ENCODE measurements at regions not wholly inside any gene's neighbourhood (a gene's known extent, or its start where the extent isn't known, plus 50 kb on each side); places are given as distances from the start of the nearest gene placed in this dataset.
"Not testable (repeated sequence)": the region's sequence is repeated elsewhere in the genome, so short reads cannot be mapped to it uniquely, and the experiment has no call there.

DNA sequence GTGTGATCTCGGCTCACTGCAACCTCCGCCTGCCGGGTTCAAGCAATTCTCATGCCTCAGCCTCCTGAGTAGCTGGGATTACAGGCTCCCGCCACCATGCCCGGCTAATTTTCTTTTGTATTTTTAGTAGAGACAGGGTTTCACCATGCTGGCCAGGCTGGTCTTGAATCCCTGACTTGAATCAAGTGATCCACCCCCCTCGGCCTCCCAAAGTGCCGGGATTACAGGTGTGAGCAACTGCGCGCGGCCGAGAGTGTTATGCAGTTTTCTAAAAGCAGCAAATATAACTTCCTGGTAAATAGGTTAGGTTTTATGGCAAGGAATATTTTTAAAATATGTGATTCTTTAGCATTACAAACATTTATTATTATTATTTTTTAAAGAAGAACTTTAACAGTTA, 592.8 kb upstream of the PRR20A start:
- H3K4me1 ChIP-seq (ENCODE audit: control insufficient read depth, insufficient read depth, low read length); H3K27me3 ChIP-seq (ENCODE audit: control insufficient read depth, insufficient read depth, low read length); H3K27ac ChIP-seq (ENCODE audit: low read depth, low read length); H3K9ac ChIP-seq (ENCODE audit: low read depth, low read length); H3K4me3 ChIP-seq (ENCODE audit: low read depth, low read length); H3K36me3 ChIP-seq (ENCODE audit: control insufficient read depth, insufficient read depth, low read length); H3K9me3 ChIP-seq (ENCODE audit: control insufficient read depth, insufficient read depth, low read length): not testable (repeated sequence)

DNA sequence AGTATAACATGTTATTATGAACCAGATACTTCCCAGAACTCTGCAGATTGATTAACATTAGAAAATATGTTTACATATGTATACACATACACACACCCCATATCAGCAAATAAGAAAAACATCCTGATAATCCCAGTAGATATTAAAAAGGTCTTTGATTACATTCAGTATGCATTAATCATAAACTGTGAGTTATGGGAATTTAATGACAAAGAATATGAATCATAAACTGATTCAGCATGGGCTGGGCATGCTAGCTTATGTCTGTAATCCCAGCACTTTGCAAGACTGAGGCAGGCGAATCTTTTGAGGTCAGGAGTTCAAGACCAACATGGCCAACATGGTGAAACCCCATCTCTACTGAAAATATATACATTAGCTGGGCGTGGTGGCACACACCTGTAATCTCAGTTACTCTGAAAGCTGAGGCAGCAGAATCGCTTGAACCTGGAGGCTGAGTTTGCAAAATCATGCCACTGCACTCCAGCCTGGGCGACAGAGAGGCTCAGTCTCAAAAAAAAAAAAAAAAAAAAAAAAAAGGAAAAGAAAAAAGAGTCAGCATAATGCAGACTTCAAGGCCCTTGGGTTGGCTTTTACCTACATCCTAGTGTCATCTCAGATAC, 581.9 kb upstream of the PRR20A start:
- Histone ChIP-seq H3K27me3 (ENCODE audit: control insufficient read depth, insufficient read depth, low read length) (no peaks in the 10 kb centered on the region), H3K9me3 (ENCODE audit: control insufficient read depth, insufficient read depth, low read length) (no peaks in the 10 kb centered on the region), H3K4me3 (ENCODE audit: low read depth, low read length) (no peak overlapping the region), H3K27ac (ENCODE audit: low read depth, low read length) (no peak overlapping the region), H3K4me1 (ENCODE audit: control insufficient read depth, insufficient read depth, low read length) (no peaks in the 10 kb centered on the region), H3K9ac (ENCODE audit: low read depth, low read length) (no peak overlapping the region), H3K36me3 (ENCODE audit: control insufficient read depth, insufficient read depth, low read length) (no peaks in the 10 kb centered on the region)

DNA sequence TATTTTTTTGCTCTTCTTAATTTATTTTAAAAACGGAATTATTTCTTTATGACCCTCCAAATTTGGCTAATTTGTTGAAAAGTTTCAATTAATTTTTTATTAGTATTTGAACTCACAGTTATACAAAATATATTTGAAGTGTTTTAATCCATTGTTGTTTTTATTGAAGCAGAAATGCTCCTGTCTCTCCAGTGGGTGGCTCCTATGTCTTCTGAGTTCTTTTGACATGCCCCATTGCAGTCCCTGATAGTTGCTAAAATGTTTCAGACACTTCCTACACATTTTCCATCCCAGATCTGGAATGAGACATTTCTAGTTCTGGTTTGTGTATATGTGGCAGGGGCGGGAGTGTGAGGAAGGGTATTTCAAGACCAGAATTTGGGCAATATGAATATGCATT, 579.4 kb upstream of the PRR20A start:
- H3K4me3 ChIP-seq (ENCODE audit: low read depth, low read length), result no peak overlapping the region
- H3K36me3 ChIP-seq (ENCODE audit: control insufficient read depth, insufficient read depth, low read length), result no peaks in the 10 kb centered on the region
- no peak overlapping the region for H3K27ac ChIP-seq (ENCODE audit: low read depth, low read length)
- H3K9ac ChIP-seq (ENCODE audit: low read depth, low read length), result no peak overlapping the region
- no peaks in the 10 kb centered on the region for H3K27me3 ChIP-seq (ENCODE audit: control insufficient read depth, insufficient read depth, low read length)
- no peaks in the 10 kb centered on the region for H3K4me1 ChIP-seq (ENCODE audit: control insufficient read depth, insufficient read depth, low read length)
- H3K9me3 ChIP-seq (ENCODE audit: control insufficient read depth, insufficient read depth, low read length), result no peaks in the 10 kb centered on the region

DNA sequence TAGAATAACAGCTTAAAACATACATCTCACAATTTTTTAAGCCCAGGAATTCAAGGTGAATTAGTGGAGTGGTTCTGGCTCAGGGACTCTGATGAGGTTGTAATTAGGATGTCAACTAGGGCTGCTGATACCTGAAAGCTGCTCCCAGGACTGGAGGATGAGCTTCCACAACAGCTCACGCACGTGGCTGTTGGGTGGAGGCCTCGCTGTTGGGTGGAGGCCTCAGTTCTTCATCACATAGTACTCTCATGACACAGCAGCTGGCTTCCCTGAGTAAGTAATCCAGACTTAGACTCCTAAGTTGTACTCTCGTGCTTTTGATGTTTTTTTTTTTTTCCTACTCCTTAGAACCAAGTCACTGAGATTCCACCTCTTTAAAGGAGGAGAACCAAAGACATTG, 577.1 kb upstream of the PRR20A start:
- Histone ChIP-seq H3K9ac (ENCODE audit: low read depth, low read length) (no peak overlapping the region), H3K4me1 (ENCODE audit: control insufficient read depth, insufficient read depth, low read length) (no peaks in the 10 kb centered on the region), H3K9me3 (ENCODE audit: control insufficient read depth, insufficient read depth, low read length) (no peaks in the 10 kb centered on the region), H3K36me3 (ENCODE audit: control insufficient read depth, insufficient read depth, low read length) (no peaks in the 10 kb centered on the region), H3K27me3 (ENCODE audit: control insufficient read depth, insufficient read depth, low read length) (no peaks in the 10 kb centered on the region), H3K27ac (ENCODE audit: low read depth, low read length) (no peak overlapping the region), H3K4me3 (ENCODE audit: low read depth, low read length) (no peak overlapping the region)

DNA sequence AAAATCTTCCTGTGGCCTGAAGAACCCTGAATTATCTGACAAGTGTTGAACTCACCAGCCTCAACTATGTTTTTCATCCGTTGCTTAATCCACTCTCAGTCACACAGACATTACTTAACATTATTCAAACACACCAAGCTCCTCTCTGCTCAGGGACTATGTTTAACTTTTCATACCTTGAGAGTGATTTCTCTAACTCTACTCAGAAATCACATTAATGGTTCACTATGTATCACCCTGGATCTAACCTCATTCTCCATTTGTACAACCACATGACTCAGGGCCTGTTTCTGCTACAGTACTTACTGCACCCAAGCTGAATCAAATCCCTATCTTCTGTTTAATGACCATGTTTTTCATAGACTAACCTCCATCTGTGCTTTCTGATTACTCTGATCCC, 553.7 kb upstream of the PRR20A start:
- Histone ChIP-seq H3K9ac (ENCODE audit: low read depth, low read length) (no peak overlapping the region), H3K27ac (ENCODE audit: low read depth, low read length) (no peak overlapping the region), H3K4me3 (ENCODE audit: low read depth, low read length) (no peak overlapping the region), H3K27me3 (ENCODE audit: control insufficient read depth, insufficient read depth, low read length) (no peaks in the 10 kb centered on the region), H3K9me3 (ENCODE audit: control insufficient read depth, insufficient read depth, low read length) (no peaks in the 10 kb centered on the region), H3K36me3 (ENCODE audit: control insufficient read depth, insufficient read depth, low read length) (no peaks in the 10 kb centered on the region), H3K4me1 (ENCODE audit: control insufficient read depth, insufficient read depth, low read length) (no peaks in the 10 kb centered on the region)

DNA sequence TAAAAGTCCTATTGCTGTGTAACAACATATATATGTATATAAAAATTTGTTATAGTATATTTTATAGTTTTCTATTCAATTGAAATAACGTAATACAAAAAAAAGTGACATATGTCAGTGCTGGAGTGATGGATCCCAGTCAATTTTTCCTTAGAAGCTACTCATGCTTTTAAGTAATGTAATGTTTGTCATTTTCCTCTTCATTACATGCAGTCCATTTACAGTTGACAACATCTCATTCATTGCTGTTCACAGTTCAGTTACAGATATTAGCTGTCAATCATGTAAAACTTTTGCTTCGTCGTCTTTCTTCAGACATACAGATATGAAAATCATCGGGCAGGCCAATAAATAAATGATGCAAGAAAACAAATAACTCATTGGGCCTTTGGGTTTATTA, 525.1 kb upstream of the PRR20A start:
- Histone ChIP-seq H3K4me1 (ENCODE audit: control insufficient read depth, insufficient read depth, low read length) (0 out of 2 replicates have a peak, but pooled peaks cover 3% of the 10 kb centered on the region), H3K4me3 (ENCODE audit: low read depth, low read length) (no peak overlapping the region), H3K36me3 (ENCODE audit: control insufficient read depth, insufficient read depth, low read length) (no peaks in the 10 kb centered on the region), H3K27ac (ENCODE audit: low read depth, low read length) (no peak overlapping the region), H3K27me3 (ENCODE audit: control insufficient read depth, insufficient read depth, low read length) (no peaks in the 10 kb centered on the region), H3K9me3 (ENCODE audit: control insufficient read depth, insufficient read depth, low read length) (no peaks in the 10 kb centered on the region), H3K9ac (ENCODE audit: low read depth, low read length) (no peak overlapping the region)

DNA sequence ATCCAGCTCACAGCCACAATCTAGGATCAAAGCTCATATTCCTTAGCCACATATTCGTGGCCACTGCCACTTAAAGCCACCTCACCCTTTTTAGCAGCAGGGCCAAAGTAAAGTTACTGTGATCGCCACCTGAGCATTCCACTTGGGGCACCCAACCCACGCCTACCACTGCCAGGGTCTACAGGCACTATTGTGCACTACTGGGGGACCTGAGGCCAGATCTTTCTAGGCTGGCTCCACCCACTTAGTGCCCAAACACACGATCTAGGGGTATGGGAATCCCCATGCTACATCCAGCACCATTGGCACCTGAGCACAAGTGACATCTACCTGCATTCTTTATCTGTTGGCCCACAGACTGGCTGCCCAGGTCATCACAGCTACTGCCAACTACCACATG, 517.9 kb upstream of the PRR20A start:
- H3K9ac ChIP-seq (ENCODE audit: low read depth, low read length), result no peak overlapping the region
- H3K4me1 ChIP-seq (ENCODE audit: control insufficient read depth, insufficient read depth, low read length), result 0 out of 2 replicates have a peak, but pooled peaks cover 3% of the 10 kb centered on the region
- 0 out of 2 replicates have a peak, but pooled peaks cover under 1% of the 10 kb centered on the region for H3K9me3 ChIP-seq (ENCODE audit: control insufficient read depth, insufficient read depth, low read length)
- no peaks in the 10 kb centered on the region for H3K36me3 ChIP-seq (ENCODE audit: control insufficient read depth, insufficient read depth, low read length)
- H3K27me3 ChIP-seq (ENCODE audit: control insufficient read depth, insufficient read depth, low read length), result no peaks in the 10 kb centered on the region
- no peak overlapping the region for H3K27ac ChIP-seq (ENCODE audit: low read depth, low read length)
- H3K4me3 ChIP-seq (ENCODE audit: low read depth, low read length), result no peak overlapping the region

DNA sequence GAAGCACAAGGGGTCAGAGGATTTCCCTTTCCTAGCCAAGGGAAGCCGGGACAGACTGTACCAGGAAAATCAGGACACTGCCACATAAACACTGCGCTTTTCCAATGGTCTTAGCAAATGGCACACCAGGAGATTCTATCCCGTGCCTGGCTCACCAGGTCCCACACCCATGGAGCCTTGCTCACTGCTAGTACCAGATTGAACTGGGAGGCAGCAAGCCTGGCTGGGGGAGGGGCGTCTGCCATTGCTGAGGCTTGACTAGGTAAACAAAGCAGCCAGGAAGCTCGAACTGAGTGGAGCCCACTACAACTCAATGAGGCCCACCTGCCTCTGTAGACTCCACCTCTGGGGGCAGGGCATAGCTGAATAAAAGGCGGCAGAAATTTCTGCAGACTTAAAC, 511.8 kb upstream of the PRR20A start:
- H3K9me3 ChIP-seq (ENCODE audit: control insufficient read depth, insufficient read depth, low read length), result peaks cover 15% of the 10 kb centered on the region
- not testable (repeated sequence) for H3K9ac ChIP-seq (ENCODE audit: low read depth, low read length); H3K27ac ChIP-seq (ENCODE audit: low read depth, low read length); H3K4me1 ChIP-seq (ENCODE audit: control insufficient read depth, insufficient read depth, low read length); H3K27me3 ChIP-seq (ENCODE audit: control insufficient read depth, insufficient read depth, low read length); H3K36me3 ChIP-seq (ENCODE audit: control insufficient read depth, insufficient read depth, low read length); H3K4me3 ChIP-seq (ENCODE audit: low read depth, low read length)

DNA sequence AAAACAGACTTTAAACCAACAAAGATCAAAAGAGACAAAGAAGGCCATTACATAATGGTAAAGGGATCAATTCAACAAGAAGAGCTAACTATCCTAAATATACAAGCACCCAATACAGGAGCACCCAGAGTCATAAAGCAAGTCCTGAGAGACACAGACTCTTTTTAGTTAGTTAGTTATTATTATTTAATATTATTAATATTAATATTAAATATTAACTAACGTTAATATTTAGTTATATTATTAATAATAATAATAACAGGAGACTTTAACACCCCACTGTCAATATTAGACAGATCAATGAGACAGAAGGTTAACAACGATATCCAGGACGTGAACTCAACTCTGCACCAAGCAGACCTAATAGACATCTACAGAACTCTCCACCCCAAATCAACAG, 509.7 kb upstream of the PRR20A start:
- peaks cover 15% of the 10 kb centered on the region for H3K9me3 ChIP-seq (ENCODE audit: control insufficient read depth, insufficient read depth, low read length)
- not testable (repeated sequence) for H3K9ac ChIP-seq (ENCODE audit: low read depth, low read length); H3K4me1 ChIP-seq (ENCODE audit: control insufficient read depth, insufficient read depth, low read length); H3K27ac ChIP-seq (ENCODE audit: low read depth, low read length); H3K27me3 ChIP-seq (ENCODE audit: control insufficient read depth, insufficient read depth, low read length); H3K4me3 ChIP-seq (ENCODE audit: low read depth, low read length); H3K36me3 ChIP-seq (ENCODE audit: control insufficient read depth, insufficient read depth, low read length)

DNA sequence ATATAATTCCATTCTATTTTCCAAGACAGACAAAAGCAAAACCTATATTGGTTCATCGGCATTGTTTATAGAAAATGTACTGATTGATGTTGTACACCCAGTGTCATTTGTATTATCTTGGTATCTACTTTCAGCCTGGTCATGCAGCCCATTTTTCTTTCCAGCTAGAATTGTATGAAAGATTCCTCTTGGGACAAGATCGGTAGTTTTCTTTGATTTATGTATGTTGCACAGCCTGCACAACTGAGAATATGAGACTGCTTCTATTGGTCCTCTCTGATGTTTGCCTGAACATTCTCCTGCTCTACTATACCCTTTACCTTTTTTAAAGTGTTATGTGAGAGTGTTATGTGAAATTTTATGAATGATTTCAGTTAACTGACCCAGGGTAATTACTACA, 487.7 kb upstream of the PRR20A start:
- Histone ChIP-seq H3K4me1 (ENCODE audit: control insufficient read depth, insufficient read depth, low read length) (no peaks in the 10 kb centered on the region), H3K27ac (ENCODE audit: low read depth, low read length) (no peak overlapping the region), H3K9me3 (ENCODE audit: control insufficient read depth, insufficient read depth, low read length) (peaks cover 7% of the 10 kb centered on the region; the same call in 1 of the 2 replicates), H3K36me3 (ENCODE audit: control insufficient read depth, insufficient read depth, low read length) (no peaks in the 10 kb centered on the region), H3K9ac (ENCODE audit: low read depth, low read length) (no peak overlapping the region), H3K4me3 (ENCODE audit: low read depth, low read length) (no peak overlapping the region), H3K27me3 (ENCODE audit: control insufficient read depth, insufficient read depth, low read length) (no peaks in the 10 kb centered on the region)

DNA sequence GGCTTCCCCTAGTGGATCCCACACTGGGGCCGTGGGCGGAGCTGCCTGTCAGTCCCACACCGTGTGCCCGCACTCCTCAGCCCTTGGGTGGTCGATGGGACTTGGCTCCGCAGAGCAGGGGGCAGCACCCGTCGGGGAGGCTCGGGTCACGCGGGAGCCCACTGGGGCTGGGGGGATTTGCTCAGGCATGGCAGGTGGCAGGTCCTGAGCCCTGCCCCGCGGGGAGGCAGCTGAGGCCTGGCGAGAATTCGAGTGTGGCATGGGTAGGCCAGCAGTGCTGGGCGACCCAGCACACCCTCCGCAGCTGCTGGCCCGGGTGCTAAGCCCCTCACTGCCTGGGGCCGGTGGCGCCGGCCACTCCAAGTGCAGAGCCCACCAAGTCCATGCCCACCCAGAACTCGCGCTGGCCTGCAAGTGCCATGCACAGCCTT, 481.7 kb upstream of the PRR20A start:
- H3K9ac ChIP-seq (ENCODE audit: low read depth, low read length), result no peak overlapping the region
- H3K9me3 ChIP-seq (ENCODE audit: control insufficient read depth, insufficient read depth, low read length), result peaks cover 16% of the 10 kb centered on the region
- H3K27ac ChIP-seq (ENCODE audit: low read depth, low read length), result no peak overlapping the region
- no peaks in the 10 kb centered on the region for H3K4me1 ChIP-seq (ENCODE audit: control insufficient read depth, insufficient read depth, low read length)
- H3K27me3 ChIP-seq (ENCODE audit: control insufficient read depth, insufficient read depth, low read length), result no peaks in the 10 kb centered on the region
- H3K4me3 ChIP-seq (ENCODE audit: low read depth, low read length), result no peak overlapping the region
- H3K36me3 ChIP-seq (ENCODE audit: control insufficient read depth, insufficient read depth, low read length), result no peaks in the 10 kb centered on the region

DNA sequence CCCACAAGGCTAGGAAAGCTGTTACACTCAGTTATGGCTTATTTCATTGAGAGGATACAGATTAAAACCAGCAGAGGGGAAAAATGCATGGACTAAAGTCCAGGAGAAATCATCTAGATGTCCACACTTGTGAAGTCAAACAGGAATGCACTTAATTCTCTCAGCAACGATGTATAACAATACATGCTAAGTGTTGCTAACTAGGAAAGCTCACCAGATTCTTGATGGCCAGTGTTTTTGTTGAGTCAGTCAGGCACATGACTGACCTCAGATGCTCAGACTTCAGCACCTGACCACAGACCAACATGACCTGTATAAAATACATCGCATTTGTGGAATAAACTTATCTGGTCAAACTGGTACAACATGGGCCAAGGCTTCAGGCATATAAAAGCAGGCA, 470.2 kb upstream of the PRR20A start:
- no peaks in the 10 kb centered on the region for H3K36me3 ChIP-seq (ENCODE audit: control insufficient read depth, insufficient read depth, low read length)
- no peaks in the 10 kb centered on the region for H3K27me3 ChIP-seq (ENCODE audit: control insufficient read depth, insufficient read depth, low read length)
- H3K4me3 ChIP-seq (ENCODE audit: low read depth, low read length), result no peak overlapping the region
- peaks cover 10% of the 10 kb centered on the region; the same call in 1 of the 2 replicates for H3K4me1 ChIP-seq (ENCODE audit: control insufficient read depth, insufficient read depth, low read length)
- no peaks in the 10 kb centered on the region for H3K9me3 ChIP-seq (ENCODE audit: control insufficient read depth, insufficient read depth, low read length)
- H3K9ac ChIP-seq (ENCODE audit: low read depth, low read length), result no peak overlapping the region
- no peak overlapping the region for H3K27ac ChIP-seq (ENCODE audit: low read depth, low read length)
